Erythroblast (primary cell): ENCODE measurements at regions not wholly inside any gene's neighbourhood (a gene's known extent, or its start where the extent isn't known, plus 50 kb on each side); places are given as distances from the start of the nearest gene placed in this dataset.

Experiments
- GATA1 ChIP-seq: IDR thresholded peaks from 2 replicates; pipeline ENCODE4 v1.6.1; 2011; ENCODE audit warnings: low read depth, mild to moderate bottlenecking, control low read depth, low read length, moderate library complexity
- POLR2A ChIP-seq: IDR thresholded peaks from 2 replicates; pipeline ENCODE4 v1.6.1; 2011; ENCODE audit warnings: mild to moderate bottlenecking, low read length

DNA sequence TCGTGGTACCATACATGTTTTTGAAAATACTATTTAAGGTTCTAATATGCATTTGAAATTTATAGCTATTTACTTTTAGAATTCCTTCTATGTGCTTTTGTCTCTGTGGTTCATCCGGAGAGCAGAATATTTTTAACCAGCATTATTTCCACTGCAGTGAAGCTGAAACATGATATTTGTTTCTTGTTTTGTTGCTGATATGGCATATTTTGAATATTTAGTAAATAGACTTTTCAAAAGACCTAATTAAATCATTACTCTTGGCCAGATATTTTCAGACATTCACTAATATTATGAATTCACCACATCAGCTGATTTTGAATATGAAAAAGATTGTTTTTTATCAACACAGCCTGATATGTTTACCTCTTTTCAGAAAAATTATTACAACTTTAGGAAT is 87.0 kb downstream of the FAT4 start:
- TF ChIP-seq POLR2A (no peak), GATA1 (no peak)
